ENCODE measurements at regions not wholly inside any gene's neighbourhood (a gene's known extent, or its start where the extent isn't known, plus 50 kb on each side); places are given as distances from the start of the nearest gene placed in this dataset.

- no peak overlapping the region for H3K9ac ChIP-seq
- H4K20me1 ChIP-seq (ENCODE audit: insufficient read depth), result no peaks in the 10 kb centered on the region
- no peak for TF ChIP-seq JUND (IDR thresholded peaks at IDR 0.05)
- TF ChIP-seq, protein P1, sequence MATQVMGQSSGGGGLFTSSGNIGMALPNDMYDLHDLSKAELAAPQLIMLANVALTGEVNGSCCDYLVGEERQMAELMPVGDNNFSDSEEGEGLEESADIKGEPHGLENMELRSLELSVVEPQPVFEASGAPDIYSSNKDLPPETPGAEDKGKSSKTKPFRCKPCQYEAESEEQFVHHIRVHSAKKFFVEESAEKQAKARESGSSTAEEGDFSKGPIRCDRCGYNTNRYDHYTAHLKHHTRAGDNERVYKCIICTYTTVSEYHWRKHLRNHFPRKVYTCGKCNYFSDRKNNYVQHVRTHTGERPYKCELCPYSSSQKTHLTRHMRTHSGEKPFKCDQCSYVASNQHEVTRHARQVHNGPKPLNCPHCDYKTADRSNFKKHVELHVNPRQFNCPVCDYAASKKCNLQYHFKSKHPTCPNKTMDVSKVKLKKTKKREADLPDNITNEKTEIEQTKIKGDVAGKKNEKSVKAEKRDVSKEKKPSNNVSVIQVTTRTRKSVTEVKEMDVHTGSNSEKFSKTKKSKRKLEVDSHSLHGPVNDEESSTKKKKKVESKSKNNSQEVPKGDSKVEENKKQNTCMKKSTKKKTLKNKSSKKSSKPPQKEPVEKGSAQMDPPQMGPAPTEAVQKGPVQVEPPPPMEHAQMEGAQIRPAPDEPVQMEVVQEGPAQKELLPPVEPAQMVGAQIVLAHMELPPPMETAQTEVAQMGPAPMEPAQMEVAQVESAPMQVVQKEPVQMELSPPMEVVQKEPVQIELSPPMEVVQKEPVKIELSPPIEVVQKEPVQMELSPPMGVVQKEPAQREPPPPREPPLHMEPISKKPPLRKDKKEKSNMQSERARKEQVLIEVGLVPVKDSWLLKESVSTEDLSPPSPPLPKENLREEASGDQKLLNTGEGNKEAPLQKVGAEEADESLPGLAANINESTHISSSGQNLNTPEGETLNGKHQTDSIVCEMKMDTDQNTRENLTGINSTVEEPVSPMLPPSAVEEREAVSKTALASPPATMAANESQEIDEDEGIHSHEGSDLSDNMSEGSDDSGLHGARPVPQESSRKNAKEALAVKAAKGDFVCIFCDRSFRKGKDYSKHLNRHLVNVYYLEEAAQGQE (IDR thresholded peaks at IDR 0.05; ENCODE audit: low read depth, low read length), result no peak
- no peak for TF ChIP-seq SMC3 (IDR thresholded peaks at IDR 0.05; ENCODE audit: low read depth, low read length)
- TF ChIP-seq, protein P2, sequence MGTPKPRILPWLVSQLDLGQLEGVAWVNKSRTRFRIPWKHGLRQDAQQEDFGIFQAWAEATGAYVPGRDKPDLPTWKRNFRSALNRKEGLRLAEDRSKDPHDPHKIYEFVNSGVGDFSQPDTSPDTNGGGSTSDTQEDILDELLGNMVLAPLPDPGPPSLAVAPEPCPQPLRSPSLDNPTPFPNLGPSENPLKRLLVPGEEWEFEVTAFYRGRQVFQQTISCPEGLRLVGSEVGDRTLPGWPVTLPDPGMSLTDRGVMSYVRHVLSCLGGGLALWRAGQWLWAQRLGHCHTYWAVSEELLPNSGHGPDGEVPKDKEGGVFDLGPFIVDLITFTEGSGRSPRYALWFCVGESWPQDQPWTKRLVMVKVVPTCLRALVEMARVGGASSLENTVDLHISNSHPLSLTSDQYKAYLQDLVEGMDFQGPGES (IDR thresholded peaks at IDR 0.05; ENCODE audit: low read depth, low read length), result no peak
- TF ChIP-seq FOXM1 (IDR thresholded peaks at IDR 0.05; ENCODE audit: low read depth), result no peak
- TF ChIP-seq, protein P3, sequence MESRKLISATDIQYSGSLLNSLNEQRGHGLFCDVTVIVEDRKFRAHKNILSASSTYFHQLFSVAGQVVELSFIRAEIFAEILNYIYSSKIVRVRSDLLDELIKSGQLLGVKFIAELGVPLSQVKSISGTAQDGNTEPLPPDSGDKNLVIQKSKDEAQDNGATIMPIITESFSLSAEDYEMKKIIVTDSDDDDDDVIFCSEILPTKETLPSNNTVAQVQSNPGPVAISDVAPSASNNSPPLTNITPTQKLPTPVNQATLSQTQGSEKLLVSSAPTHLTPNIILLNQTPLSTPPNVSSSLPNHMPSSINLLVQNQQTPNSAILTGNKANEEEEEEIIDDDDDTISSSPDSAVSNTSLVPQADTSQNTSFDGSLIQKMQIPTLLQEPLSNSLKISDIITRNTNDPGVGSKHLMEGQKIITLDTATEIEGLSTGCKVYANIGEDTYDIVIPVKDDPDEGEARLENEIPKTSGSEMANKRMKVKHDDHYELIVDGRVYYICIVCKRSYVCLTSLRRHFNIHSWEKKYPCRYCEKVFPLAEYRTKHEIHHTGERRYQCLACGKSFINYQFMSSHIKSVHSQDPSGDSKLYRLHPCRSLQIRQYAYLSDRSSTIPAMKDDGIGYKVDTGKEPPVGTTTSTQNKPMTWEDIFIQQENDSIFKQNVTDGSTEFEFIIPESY (IDR thresholded peaks at IDR 0.05; ENCODE audit: borderline replicate concordance, low read depth), result no peak
- TF ChIP-seq FOXJ3 (CRISPR knock-in tag; IDR thresholded peaks at IDR 0.05), result no peak
- TF ChIP-seq TEAD4 (IDR thresholded peaks at IDR 0.05; ENCODE audit: borderline replicate concordance, insufficient read depth), result no peak
- no peak for TF ChIP-seq GATA2 (CRISPR knock-in tag; IDR thresholded peaks at IDR 0.05)
- no peak for TF ChIP-seq MXI1 (IDR thresholded peaks at IDR 0.05; ENCODE audit: low read depth, low read length)
- TF ChIP-seq RXRA (IDR thresholded peaks at IDR 0.05; ENCODE audit: borderline replicate concordance, low read depth), result no peak
- TF ChIP-seq POLR2AphosphoS5 (IDR thresholded peaks at IDR 0.05; ENCODE audit: low read depth, low read length), result no peak
- TF ChIP-seq RAD21 (IDR thresholded peaks at IDR 0.05; ENCODE audit: low read length), result no peak
- TF ChIP-seq YY1 (IDR thresholded peaks at IDR 0.05; ENCODE audit: low read depth), result no peak
- TF ChIP-seq NRF1 (IDR thresholded peaks at IDR 0.05; ENCODE audit: low read depth, low read length), result no peak
- TF ChIP-seq EP300 (IDR thresholded peaks at IDR 0.05; ENCODE audit: borderline replicate concordance in 1 of 2, low read depth in 1 of 2, low read length in 1 of 2), result no peak
- TF ChIP-seq SIN3A (IDR thresholded peaks at IDR 0.05; ENCODE audit: borderline replicate concordance, low read depth, low read length), result no peak
- TF ChIP-seq MEF2A (IDR thresholded peaks at IDR 0.05; ENCODE audit: borderline replicate concordance, low read depth), result no peak
- no peaks in the 10 kb centered on the region for H3K9me2 ChIP-seq
- H3K4me2 ChIP-seq, result no peak overlapping the region
- no peak for DNase-seq
- H3K9me3 ChIP-seq, result no peaks in the 10 kb centered on the region
- H3K4me3 ChIP-seq (ENCODE audit: low read depth in 2 of 2, low read length in 1 of 2), result no peak overlapping the region
- CTCF ChIA-PET, result interaction anchor here (1.0 kb wide), 1 partner anchor 30 kb away, joined by 3 read pairs; no protein-coding TSS in a partner anchor
- H3K4me1 ChIP-seq (ENCODE audit: control insufficient read depth in 1 of 2, insufficient read depth in 2 of 2, low read depth in 1 of 2, low read length in 1 of 2), result no peaks in the 10 kb centered on the region
- WGBS (ENCODE audit: low lambda C conversion rate), result 86% methylated on average over 4 of the region's 4 CpGs
- H3K79me2 ChIP-seq (ENCODE audit: insufficient read depth), result no peaks in the 10 kb centered on the region
- POLR2A ChIA-PET, result interaction anchor here (0.6 kb wide), 1 partner anchor 684 kb away, joined by 3 read pairs; no protein-coding TSS in a partner anchor
- peaks cover 0 to 4% of the 10 kb centered on the region in 2 experiments for H3K36me3 ChIP-seq (replicated peaks in 1 of 2; ENCODE audit: control insufficient read depth in 1 of 2, insufficient read depth in 2 of 2, low read length in 1 of 2)
- no peak overlapping the region for H2AFZ ChIP-seq (ENCODE audit: low read depth)
- H3K27ac ChIP-seq (ENCODE audit: low read depth in 2 of 2, low read length in 1 of 2), result no peak overlapping the region
- H3K27me3 ChIP-seq (ENCODE audit: insufficient read depth), result no peaks in the 10 kb centered on the region
- H3F3A ChIP-seq (replicated peaks; ENCODE audit: insufficient read depth), result no peaks in the 10 kb centered on the region
Observed at GRCh38 chr2:65522922-65523321, 90.5 kb upstream of the SPRED2 start.
